GM21619 (cell line): ENCODE measurements at regions not wholly inside any gene's neighbourhood (a gene's known extent, or its start where the extent isn't known, plus 50 kb on each side); places are given as distances from the start of the nearest gene placed in this dataset.
"Not testable (repeated sequence)": the region's sequence is repeated elsewhere in the genome, so short reads cannot be mapped to it uniquely, and the experiment has no call there.

Source experiments
- ATAC-seq: cut with Tn5 transposase; IDR thresholded peaks from one replicate; pipeline ENCODE4 v1.9.1; 2021; ENCODE audit not compliant: unreplicated experiment

DNA sequence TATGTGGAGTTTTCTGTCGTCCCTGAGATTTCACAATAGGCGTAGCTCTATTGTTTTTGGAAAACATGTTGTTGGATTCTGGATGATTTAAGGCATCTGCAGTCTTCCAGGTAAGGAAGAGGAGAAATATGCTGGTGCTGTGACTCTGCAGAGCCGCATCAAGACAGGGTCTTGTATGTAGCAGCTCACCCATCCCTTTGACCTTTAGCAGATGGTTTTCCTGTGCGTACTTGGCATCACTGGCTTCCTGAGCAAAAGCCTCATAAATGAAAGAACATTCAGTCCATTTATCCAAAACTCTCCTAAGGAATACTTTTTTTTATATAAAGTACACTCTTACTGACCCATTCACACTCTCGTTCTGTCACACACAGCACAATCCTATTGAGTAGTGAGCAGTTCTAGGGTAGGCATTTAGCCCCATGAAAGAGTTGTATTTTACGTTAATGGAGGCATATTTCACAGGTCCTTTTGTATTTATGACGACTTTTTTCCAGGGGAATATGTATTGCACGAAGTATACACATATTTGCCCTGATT is 443.9 kb downstream of the STK39 start:
- no peak for ATAC-seq

GRCh38 chr2:167794554-167795255 is 452.7 kb downstream of the STK39 start:
- ATAC-seq: no peak

GRCh38 chr2:167793725-167794124 is 453.7 kb downstream of the STK39 start:
- ATAC-seq: no peak

DNA sequence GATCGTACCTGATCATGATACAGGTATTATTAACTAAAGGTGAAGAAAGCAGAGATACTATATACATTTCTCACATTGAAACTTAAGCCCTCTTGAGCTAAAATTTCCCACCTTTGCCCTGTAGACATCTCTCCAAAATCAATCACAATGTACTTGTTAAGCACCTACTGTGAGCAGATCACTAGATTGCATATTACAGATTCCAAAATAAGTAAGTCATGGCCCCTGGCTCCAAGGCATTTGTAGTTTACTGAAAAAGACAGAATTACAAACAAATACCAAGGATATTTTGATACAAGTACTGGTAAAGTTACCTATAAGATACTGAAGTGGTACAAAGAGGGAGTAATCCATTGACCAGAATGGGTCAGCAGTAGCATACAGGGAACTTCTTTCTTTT is 455.3 kb downstream of the STK39 start:
- no peak for ATAC-seq

DNA sequence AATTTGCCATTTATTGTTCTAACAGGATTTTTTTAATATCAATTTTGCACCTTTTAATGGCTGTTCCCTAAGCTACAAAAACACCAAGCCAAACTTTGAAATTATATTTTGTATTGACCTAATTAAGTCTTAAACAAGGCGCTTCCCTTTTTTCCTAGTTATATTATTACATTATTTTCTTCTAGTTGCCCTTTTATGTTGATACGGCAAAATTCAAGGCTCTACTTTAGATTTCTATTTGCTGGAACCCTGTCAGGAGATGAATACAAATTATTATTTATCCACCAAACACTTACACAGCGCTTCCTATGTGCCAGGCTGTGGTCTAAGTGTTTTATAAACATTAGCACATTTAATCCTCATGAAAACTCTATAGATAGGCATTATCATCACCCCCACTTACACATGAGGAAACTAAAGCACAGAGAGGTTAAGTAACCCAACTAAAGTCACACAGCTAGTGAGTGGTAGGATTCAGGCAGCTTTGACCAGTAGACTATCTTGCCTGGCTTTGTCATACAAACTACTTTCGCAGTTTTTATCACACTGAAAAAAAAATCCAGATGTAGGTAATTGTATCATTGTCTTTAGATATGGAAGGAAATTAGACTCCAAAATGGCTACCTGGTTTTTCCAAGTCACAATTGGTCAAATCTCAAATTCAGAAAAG is 456.5 kb downstream of the STK39 start:
- no peak for ATAC-seq

GRCh38 chr2:167790189-167790588 is 457.2 kb downstream of the STK39 start:
- ATAC-seq: no peak

GRCh38 chr2:167787562-167787961 is 459.8 kb downstream of the STK39 start:
- ATAC-seq: no peak

DNA sequence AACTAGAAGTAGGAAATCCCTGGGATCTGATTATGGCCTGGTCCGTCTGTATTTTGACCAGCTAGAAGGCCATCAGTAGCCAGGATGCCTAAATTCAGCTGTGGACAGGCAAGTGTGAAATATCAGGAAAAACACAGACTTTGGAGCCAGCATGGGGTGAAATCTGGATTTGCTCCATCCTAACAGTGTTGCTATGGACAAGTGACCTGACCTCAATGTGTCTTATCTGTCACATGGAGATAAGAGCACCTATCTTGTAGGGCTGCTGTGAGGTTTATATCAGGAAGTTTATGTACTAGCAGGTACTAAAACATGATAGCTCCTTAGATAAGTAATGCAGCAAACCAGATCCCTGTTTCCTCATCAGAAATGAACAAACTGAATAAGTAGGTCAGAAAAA is 460.4 kb downstream of the STK39 start:
- ATAC-seq: no peak

DNA sequence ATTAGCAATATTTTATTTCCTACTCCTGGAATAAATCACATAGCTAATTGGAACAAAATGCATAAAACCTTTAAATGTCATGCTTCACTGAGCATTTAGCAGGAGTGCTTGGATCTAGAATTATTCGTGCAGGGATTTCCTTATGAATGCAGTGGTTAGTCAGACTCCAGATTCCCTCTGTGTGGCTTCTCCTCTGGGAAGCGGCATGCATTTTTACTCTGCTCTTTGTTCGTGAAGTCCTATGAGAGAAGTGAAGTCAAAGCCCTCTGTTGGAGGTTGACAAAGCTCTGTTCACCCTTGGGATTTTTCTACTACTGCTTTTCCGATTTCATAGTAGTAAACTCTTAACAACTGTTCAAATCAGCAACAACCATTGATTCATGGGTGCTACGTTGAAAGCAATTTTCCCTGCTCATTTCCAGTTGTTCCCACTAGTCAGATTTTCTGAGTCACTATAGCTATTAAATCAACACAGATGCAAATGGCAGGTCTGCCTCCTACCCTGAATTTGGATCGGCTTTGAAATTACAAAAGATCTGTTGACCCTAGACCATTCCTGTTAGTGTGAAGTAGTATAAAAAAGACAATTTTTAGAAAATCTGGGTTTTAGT is 461.7 kb downstream of the STK39 start:
- ATAC-seq: no peak

DNA sequence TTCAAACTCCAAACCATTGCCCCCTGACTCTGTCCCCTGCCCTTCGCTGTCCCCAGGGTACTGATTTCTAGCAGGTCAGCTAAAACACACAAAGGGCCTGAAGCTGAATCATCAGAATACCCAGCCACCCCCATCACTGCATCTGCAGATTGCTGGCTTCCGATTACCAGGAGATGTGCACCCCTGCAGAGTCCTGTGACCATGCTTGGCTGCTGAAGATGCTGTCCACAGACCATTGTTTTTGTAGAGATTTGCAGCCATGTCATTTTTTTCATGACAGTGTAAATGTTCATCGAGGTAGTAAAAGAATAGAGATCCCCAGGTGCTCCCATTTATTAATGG is 463.3 kb downstream of the STK39 start:
- no peak for ATAC-seq

- no peak for ATAC-seq
Observed at GRCh38 chr2:167783261-167784083, 463.9 kb downstream of the STK39 start.

DNA sequence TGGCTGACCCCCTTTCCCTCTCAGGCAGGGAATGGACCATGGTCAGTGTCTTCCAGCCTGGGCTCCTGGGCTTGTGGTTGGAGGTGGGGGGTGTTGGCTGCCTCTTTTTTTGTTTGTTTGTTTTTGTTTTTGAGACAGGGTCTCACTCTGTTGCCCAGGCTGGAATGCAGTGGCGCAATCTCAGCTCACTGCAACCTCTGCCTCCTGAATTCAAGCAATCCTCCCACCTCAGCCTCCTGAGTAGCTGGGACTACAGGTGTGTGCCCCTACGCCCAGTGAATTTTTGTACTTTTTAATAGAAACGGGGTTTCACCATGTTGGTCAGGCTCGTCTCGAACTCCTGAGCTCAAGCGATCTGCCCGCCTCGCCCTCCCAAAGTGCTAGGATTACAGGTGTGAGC is 465.8 kb downstream of the STK39 start:
- ATAC-seq: not testable (repeated sequence)

GRCh38 chr2:167776359-167776758 is 471.0 kb downstream of the STK39 start:
- no peak for ATAC-seq

- ATAC-seq: no peak
Observed at GRCh38 chr2:167771628-167772027, 475.8 kb downstream of the STK39 start.

- ATAC-seq: no peak
Observed at GRCh38 chr2:167769020-167769419, 478.4 kb downstream of the STK39 start.

GRCh38 chr2:167767830-167768229 is 479.6 kb downstream of the STK39 start:
- ATAC-seq: no peak

- ATAC-seq: no peak
Observed at GRCh38 chr2:167764772-167765341, 482.5 kb downstream of the STK39 start.

- no peak for ATAC-seq
Observed at GRCh38 chr2:167761465-167762136, 485.8 kb downstream of the STK39 start.

DNA sequence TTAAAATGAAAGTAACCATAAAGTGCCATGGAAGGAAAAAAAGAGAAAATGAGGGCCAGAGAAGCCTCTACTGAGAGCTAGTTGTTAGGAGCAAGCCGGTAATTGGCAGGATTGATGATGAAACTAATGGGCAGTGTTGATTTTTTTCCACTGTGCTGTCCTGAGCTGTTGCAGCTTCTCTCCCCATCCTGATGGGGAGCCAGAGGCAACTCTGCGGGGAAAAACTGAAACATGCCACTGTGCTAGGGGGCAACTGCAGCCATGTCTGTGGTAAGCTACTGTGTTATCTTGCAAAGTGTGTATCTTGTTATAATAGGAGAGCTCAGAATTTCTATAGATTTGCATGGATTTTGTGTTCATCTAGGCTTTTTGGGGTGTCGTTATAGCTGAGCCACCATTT is 487.9 kb downstream of the STK39 start:
- no peak for ATAC-seq

- no peak for ATAC-seq
Observed at GRCh38 chr2:167758292-167758691, 489.1 kb downstream of the STK39 start.
